ENCODE measurements at regions not wholly inside any gene's neighbourhood (a gene's known extent, or its start where the extent isn't known, plus 50 kb on each side); places are given as distances from the start of the nearest gene placed in this dataset.
"Not testable (repeated sequence)": the region's sequence is repeated elsewhere in the genome, so short reads cannot be mapped to it uniquely, and the experiment has no call there.

DNA sequence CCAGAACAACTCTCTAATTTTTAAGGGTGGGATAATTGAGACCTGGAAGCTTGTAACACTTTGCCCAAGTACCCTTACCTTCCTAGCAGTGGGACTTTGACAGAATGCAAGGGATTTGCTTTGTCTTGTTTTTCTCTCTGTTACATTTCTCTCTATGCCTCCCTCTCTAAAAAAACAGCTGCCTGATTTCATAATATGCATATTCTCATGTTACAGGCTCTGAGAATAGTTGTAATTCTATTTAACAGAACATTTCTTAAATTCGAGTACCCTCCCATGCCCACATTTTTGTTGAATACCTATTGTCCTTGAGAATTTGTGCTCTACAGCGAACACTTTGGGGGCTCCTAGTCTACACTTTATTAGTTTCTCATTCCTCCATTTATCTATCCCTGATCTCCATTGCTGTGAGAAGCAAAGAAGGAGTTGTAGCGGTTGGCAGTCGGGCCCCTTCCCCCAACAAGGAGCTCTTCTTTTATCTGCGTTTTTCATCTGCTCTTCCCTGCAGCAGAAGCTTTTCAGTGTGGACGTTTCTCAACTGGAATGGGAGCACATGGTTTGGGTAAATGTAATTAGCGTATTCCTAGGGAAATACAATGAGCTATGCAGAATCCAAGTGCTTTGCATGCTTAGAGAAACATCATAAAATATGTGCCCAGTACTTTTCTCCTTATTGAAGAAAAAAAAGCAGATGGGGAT, 117.7 kb upstream of the CCDC90B start:
- DNase-seq, result no peak

DNA sequence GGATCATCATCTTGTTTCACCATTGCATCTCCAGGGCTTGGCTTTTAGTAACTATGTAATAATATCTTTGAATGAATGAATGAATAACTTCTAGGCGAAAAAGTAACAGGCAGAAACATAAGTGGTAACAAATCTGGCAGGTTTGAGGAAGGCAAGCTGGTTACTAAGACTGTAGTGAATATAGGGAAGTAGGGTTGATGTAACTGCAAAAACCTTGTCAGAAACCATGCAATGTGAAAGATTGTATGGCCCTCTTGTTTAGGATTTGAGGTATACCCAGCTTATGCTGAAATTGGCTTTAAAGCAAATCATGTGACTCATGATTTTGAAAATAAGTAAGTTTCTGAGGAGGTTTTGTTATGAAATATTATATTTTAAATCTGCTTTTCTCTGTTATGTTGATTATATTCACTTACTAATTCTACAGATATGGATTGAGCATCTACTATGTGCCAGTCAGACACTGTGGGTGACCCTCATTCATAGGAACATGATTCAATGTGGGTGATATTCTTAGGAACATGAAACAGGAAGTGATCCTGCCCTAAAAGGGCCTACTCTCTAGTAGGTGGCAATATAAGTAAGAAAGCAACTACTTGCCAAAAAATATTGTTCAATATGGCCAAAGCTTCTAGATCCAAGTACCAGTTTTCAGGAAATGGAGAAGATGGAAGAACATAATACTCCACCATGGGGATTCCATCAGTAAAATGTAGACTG, 115.5 kb upstream of the CCDC90B start:
- peak; percentile 7 for DNase-seq

DNA sequence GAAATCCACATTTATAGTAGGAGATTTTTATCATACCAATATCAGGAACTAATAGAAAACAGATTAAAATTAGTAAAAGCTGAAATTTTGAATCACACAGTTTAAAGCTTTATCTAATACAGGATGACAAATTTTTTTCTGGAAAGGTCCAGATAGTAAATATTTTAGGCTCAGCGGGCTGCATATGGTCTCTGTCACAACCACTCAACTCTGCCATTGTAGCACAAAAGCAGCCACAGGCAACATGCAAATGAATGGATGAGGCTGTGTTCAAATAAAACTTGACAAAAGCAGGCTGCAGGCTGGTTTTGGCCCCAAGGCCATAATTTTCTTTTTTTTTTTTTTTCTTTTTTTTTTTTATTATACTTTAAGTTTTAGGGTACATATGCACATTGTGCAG, 108.2 kb upstream of the CCDC90B start:
- DNase-seq, result no peak

DNA sequence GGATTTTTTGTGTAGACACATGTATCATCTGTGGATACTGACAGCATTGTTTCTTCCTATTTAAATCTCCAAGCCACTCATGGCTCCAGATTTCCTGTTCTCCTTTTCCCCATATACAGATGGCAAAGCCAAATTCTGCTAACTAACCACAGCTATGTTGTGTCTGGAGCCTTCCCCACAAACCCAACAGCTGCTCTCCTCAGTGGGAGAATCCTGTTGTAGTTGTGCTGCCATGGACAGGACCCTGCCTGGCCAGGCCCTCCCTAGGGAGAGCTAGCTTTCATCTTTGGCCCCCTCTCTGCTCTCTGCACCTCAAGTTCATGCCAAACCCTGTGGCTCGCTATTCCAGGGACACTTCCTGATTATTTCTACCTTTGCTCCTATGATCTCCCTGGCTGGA, 106.4 kb upstream of the CCDC90B start:
- DNase-seq, result no peak

DNA sequence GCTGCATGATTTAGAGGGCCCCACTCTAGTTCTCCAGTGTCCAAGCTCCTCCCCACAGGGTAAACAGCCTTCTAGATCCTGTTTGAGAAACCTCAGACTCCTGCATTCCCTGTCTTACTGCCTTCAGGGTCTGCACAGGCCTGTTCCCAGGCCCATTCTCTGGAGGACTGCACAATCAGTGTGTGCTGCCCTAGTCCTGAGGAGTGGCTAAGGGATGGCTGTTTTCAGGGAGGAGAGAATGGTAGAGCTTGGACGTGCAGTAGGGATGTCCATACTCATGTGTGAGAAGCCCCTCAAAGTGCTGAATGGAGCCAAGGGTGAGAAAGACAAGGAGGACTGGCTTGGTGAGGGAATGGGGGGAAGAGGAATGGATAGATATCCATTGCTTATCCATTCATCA, 103.8 kb upstream of the CCDC90B start:
- no peak for DNase-seq

DNA sequence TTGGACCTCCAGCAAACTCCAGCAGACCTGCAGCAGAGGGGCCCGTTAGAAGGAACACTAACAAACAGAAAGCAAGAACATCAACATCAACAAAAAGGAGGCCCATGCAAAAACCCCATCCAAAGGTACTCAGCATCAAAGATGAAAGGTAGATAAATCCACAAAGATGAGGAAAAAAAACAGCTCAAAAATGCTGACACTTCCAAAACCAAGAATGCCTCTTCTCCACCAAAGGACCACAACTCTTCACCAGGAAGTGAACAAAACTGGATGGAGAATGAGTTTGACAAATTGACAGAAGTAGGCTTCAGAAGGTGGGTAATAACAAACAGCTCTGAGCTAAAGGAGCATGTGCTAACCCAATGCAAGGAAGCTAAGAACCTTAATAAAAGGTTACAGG, 97.7 kb upstream of the CCDC90B start:
- not testable (repeated sequence) for DNase-seq

DNA sequence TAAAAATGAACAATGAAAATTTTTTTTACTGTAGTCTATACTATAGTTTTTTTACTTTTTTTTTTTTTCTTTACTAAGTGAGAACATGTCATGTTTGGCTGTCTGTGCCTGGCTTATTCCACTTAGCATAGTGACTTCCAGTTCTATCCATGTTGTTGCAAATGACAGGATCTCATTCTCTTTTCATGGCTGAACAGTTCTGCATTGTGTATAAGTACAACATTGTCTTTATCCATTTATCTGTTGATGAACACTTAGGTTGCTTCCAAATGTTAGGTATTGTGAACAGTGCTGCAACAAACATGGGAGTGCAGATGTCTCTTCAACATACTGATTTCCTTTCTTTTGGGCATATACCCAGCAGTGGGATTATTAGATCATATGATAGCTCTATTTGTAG, 88.1 kb upstream of the CCDC90B start:
- DNase-seq, result no peak

DNA sequence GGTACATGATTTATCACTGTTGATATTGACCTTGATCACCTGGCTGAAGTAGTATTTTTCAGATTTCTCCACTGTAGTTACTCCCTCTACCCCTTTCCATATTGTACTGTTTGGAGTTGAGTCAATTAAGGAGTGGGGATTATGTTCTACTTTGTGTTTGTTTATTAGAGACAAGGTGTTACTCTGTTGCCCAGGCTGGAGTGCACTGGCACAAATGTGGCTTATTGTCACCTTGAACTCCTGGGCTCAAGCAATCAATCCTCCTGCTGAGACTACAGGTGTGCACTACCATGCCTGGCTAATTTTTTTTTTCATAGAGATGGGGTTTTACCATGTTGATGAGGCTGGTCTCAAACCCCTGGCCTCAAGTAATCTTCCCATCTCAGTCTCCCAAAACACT, 85.3 kb upstream of the CCDC90B start:
- DNase-seq, result no peak

DNA sequence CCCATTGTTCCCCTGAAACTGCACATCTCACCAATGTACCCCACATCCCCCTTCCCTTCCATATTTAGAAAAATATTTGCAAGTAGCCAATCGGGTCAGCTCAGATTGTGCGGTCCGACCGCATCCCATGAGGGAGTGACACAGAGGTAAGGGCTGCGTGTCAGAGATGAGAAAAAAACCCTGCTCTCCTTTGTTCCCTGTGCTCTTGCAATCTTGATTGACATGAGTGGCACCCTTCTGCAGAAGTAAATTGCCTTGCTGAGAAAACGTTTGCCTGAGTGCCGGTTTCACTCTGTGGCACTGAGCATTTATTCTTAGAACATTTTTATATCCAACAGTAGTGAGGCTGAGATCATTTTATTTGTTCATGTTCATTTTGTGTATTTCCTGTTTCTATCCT, 81.6 kb upstream of the CCDC90B start:
- no peak for DNase-seq

DNA sequence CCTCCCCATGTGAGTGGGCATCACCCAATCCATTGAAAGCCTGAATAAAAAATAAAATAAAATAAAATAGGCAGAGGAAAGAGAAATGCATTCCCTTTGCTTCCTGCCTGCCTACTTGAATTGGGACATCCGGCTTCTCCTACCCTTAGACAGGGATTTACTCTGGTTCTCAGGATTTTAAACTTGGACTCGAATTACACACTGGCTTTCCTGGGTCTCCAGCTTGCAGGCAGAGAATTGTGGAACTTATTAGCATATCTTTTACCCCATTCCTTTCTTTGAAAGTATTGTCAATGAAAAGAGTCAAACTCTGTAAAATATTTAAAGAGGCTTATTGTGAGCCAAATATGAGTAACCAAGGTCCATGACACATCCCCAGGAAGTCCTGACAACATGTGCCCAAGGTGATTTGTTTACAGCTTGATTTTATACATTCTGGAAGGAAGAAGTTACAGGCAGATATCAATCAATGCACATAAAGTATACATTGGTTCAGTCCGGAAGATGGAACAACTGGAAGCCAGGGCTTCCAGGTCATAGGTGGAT, 78.4 kb upstream of the CCDC90B start:
- no peak for DNase-seq

DNA sequence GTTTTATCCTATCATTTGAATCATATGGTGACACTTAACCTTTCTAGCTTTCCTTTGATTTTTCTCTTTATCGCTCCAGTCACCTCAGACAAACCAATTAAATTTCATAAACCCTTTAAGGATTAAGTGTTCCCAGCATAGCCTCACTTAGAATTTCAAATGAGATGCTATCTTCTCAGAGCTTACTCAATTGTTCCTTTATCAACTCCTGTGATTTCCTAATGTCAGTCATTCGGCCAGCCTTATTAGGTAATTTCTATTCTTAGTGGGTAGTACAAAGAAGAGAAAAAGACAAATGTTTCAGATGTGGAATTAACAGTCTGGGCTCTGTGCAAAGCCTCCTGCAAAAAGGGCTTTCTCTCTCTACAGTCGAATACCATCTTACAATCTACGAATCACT, 77.1 kb upstream of the CCDC90B start:
- DNase-seq, result no peak

DNA sequence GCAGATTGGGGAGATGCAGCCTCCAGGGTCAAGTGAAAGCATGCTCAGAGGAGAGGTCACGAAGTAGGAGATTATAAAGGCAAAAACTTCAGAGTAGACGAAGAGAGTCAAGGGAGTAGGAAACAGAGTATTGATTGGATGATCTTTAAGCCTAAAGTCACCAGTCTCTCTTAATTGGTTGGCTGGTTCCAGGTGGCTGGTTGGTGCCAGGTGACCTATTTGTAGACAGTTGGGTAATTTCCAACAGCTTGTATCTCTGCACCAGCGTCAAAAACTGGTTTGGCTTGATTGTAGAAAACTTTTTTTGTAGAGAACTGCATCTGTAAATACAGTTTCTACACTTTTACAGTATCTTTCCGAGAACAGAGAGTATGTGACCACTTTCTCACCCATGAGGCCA, 75.7 kb upstream of the CCDC90B start:
- DNase-seq, result no peak

DNA sequence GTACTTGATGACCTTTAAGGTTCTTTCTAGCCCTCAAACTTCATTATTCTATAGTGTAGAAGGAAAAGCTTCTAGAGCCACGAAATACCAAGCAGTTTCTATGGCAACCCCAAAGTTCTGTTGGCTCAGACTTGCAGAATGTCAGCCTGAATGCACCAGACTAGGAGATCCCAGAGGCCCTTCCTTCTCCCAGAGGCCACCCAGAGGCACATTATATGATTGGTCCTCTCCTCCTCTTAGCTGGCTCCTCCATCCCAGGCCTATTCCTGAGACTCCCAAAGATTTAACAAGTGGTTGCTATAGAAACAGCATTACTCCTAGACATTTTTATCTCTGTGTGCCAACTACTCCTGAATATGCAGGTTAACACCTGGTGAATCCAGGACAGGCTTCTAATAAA, 69.2 kb upstream of the CCDC90B start:
- DNase-seq, result no peak

DNA sequence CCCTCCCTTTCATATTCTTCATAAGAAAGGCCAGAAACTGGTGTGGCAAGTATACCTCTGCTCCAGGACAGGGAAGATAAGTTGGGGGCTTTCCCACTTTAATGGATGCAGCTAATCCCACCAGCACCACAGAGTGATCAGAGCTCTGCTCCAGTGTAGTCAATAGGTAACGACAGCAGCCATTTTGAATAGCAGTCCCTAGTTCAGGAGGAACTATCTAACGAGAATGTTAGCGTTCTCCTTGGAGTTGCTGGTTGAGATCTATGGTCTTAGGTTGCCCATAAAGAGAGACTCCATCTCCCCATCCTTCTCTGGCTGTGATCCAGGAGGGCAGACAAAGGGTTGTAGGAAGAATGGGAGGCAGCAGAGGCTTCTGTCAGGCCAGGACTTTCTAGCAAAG, 64.0 kb upstream of the CCDC90B start:
- no peak for DNase-seq

DNA sequence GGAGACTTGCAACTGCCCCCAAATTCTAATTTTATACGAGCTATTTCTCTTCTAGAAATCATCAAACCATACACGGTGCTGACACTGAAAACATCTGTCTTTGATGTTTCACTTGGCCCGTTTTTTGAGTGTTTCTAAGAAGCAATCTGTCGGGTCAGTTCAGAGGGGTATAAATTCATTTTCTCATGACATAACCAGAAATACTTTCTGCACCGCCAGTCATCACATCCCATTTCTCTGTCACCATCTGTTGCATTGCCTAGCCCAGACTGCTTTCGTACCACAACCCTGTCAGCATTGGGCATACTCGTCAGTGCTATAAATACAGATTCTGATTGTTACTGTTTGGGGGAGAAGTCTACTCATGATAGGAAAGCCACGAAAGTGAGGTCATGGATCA, 63.1 kb upstream of the CCDC90B start:
- no peak for DNase-seq

DNA sequence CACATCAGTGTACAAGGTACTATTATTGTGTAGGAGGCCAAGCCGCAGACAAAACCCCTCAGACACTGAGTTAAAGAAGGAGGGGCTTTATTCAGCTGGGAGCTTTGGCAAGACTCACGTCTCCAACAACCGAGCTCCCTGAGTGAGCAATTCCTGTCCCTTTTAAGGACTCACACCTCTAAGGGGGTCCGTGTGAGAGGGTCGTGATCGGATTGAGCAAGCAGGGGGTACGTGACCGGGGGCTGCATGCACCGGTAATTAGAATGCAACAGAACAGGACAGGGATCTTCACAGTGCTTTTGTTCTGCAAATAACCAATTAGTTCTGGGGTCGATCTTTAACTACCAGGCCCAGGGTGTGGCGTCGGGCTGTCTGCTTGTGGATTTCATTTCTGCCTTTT, 60.5 kb upstream of the CCDC90B start:
- DNase-seq, result not testable (repeated sequence)

DNA sequence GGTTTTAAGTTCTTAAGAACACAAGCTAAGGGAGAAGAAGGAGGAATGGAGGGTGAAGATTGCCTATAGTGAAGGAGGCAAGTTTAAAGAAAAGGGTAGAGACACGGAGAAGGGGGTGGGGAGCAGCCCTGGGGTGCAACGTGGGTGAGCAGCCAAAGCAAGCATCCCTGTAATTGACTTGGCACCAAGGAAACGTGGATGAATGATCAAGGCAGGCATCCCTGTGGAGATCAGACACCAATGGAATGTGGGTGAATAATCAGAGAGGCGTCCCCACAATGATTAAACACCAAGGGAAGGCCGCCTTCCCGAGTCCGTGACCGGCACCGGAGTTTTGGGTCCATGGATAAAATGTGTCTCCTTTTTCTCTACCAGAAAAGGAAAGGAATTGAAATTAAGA, 58.4 kb upstream of the CCDC90B start:
- DNase-seq, result not testable (repeated sequence)

DNA sequence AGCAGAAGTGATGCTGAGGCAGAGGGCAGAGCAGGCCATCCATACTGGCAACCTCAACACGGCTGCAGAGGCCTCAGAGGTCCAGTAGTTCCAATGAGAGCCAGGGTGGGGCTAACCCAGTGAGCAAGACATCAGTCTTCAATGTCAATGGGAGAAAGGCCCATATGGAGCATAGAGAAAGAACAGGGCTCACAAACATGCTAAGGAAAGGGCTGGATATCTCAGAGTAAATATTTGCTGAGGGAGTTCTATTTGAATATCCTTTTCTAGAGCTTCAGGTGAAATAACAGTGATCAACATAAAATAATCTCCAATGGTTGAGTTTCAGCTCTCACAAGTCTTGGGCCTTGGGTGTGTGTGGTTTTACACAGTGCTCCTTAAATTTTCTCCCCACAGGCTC, 50.8 kb upstream of the CCDC90B start:
- no peak for DNase-seq
